H1 (cell line): ENCODE measurements at regions not wholly inside any gene's neighbourhood (a gene's known extent, or its start where the extent isn't known, plus 50 kb on each side); places are given as distances from the start of the nearest gene placed in this dataset.

Experiments used
- CTCF ChIA-PET: fragments of 300-600 bp; sonication (Branson Sonifier 250); formaldehyde crosslinking; loops from one replicate; lab custom pipeline; 2021; ENCODE audit not compliant: partially characterized antibody; lab: Charles Lee
- POLR2A ChIA-PET: fragments of 300-600 bp; sonication (Branson Sonifier 250); formaldehyde crosslinking; loops from one replicate; lab custom pipeline; 2021; ENCODE audit warnings: inconsistent platforms; ENCODE audit not compliant: partially characterized antibody; lab: Charles Lee
- DNase-seq, 2 experiments: peaks; one replicate each; pipeline versions ENCODE4 v3.0.0 to v3.0.0-alpha.2; 2010 to 2022; ENCODE audit warnings: low spot score in 2 of 2, low read depth in 1 of 2, mixed read lengths in 1 of 2
- FAIRE-seq: peaks from 2 replicates; lab custom pipeline; 2011; peaks lifted over from hg19 to GRCh38; lab: Jason Lieb, UNC
- H2AFZ ChIP-seq: 2 replicates; pipeline ENCODE4 v1.8.1; 2012; ENCODE audit warnings: low read length, inconsistent platforms
- H2AK5ac ChIP-seq: 2 replicates; pipeline ENCODE4 v1.6.1; 2013; ENCODE audit warnings: low read depth, low read length
- H2BK120ac ChIP-seq: replicated peaks from 2 replicates; pipeline ENCODE3; 2013; ENCODE audit warnings: low read depth, low read length, inconsistent platforms
- H2BK12ac ChIP-seq: 2 replicates; pipeline ENCODE4 v1.6.1; 2013; ENCODE audit warnings: low read depth, low read length
- H2BK15ac ChIP-seq: 2 replicates; pipeline ENCODE4 v1.6.1; 2013; ENCODE audit warnings: low read length
- H2BK20ac ChIP-seq: 2 replicates; pipeline ENCODE4 v1.6.1; 2013; ENCODE audit warnings: low read length
- H2BK5ac ChIP-seq: 2 replicates; pipeline ENCODE4 v1.6.1; 2013; ENCODE audit warnings: low read depth, low read length
- H3K14ac ChIP-seq: 2 replicates; pipeline ENCODE4 v1.6.1; 2013; ENCODE audit warnings: inconsistent platforms; ENCODE audit not compliant: insufficient read length
- H3K18ac ChIP-seq: 2 replicates; pipeline ENCODE4 v1.6.1; 2013; ENCODE audit warnings: low read length; ENCODE audit errors: extremely low read depth
- H3K23ac ChIP-seq: 2 replicates; pipeline ENCODE4 v1.6.1; 2013; ENCODE audit warnings: inconsistent platforms; ENCODE audit not compliant: insufficient read length
- H3K23me2 ChIP-seq: 2 replicates; pipeline ENCODE4 v1.6.1; 2013; ENCODE audit warnings: low read depth, low read length
- H3K27ac ChIP-seq: 2 replicates; pipeline ENCODE4 v1.6.1; 2011; ENCODE audit warnings: low read depth, low read length, inconsistent platforms
- H3K27me3 ChIP-seq, 4 experiments: replicated peaks in 1 of 4; 1 replicate in 1 of 4; 2 replicates in 3 of 4; pipeline versions ENCODE4 v1.6.1 to v1.8.1; 2011 to 2013; ENCODE audit warnings: low read length in 3 of 4, mild to moderate bottlenecking in 3 of 4, inconsistent platforms in 2 of 4, mixed read lengths in 2 of 4, moderate library complexity in 1 of 4; ENCODE audit not compliant: control insufficient read depth in 3 of 4, insufficient read depth in 3 of 4; ENCODE audit errors: extremely low read depth in 1 of 4
- H3K36me3 ChIP-seq, 4 experiments: 2 replicates each; pipeline versions ENCODE4 v1.6.1 to v1.8.1; 2011 to 2013; ENCODE audit warnings: mild to moderate bottlenecking in 4 of 4, low read length in 3 of 4, moderate library complexity in 2 of 4, control low read depth in 1 of 4, inconsistent platforms in 1 of 4; ENCODE audit not compliant: insufficient read depth in 4 of 4, control insufficient read depth in 2 of 4
- H3K4ac ChIP-seq: replicated peaks from 2 replicates; pipeline ENCODE3; 2013; ENCODE audit warnings: low read length, low read depth, mixed read lengths, inconsistent platforms; ENCODE audit not compliant: insufficient read length
- H3K4me1 ChIP-seq, 4 experiments: replicated peaks in 1 of 4; 1 replicate in 1 of 4; 2 replicates in 3 of 4; pipeline versions ENCODE4 v1.6.1 to v1.8.1; 2011 to 2013; ENCODE audit warnings: low read length in 3 of 4, inconsistent platforms in 2 of 4, mixed read lengths in 1 of 4; ENCODE audit not compliant: insufficient read depth in 4 of 4, control insufficient read depth in 3 of 4
- H3K4me2 ChIP-seq, 2 experiments: 2 replicates each; pipeline versions ENCODE4 v1.6.1 to v1.8.1; 2011 to 2013; ENCODE audit warnings: low read depth in 2 of 2, low read length in 2 of 2, control low read depth in 1 of 2, inconsistent platforms in 1 of 2, mild to moderate bottlenecking in 1 of 2; ENCODE audit not compliant: insufficient read depth in 1 of 2
- H3K4me3 ChIP-seq, 4 experiments: fragments of 200-600, 300-600 bp in 1 of 4; sonication (generic), shearing (Covaris generic), sonication (Bioruptor Twin) in 1 of 4; 2 replicates each; pipeline versions ENCODE4 v1.5.1 to v1.8.1; 2011 to 2016; ENCODE audit warnings: low read length in 4 of 4, low read depth in 3 of 4, control low read depth in 2 of 4, inconsistent platforms in 2 of 4, mild to moderate bottlenecking in 2 of 4, mixed read lengths in 1 of 4, moderate library complexity in 1 of 4; ENCODE audit not compliant: insufficient read depth in 2 of 4; ENCODE audit errors: extremely low read depth in 1 of 4
- H3K56ac ChIP-seq: replicated peaks from 2 replicates; pipeline ENCODE3; 2013; ENCODE audit warnings: low read depth, mild to moderate bottlenecking, mixed read lengths, low read length, inconsistent platforms; ENCODE audit not compliant: insufficient read length
- H3K79me1 ChIP-seq: 2 replicates; pipeline ENCODE4 v1.6.1; 2013; ENCODE audit warnings: low read depth, low read length, control low read depth
- H3K79me2 ChIP-seq, 2 experiments: 2 replicates each; pipeline versions ENCODE4 v1.6.1 to v1.8.1; 2012 to 2013; ENCODE audit warnings: low read length in 2 of 2, mild to moderate bottlenecking in 2 of 2, inconsistent platforms in 1 of 2; ENCODE audit not compliant: insufficient read depth in 2 of 2, control insufficient read depth in 1 of 2
- H3K9ac ChIP-seq, 4 experiments: replicated peaks in 1 of 4; 1 replicate in 1 of 4; 2 replicates in 3 of 4; pipeline versions ENCODE4 v1.6.1 to v1.8.1; 2011 to 2013; ENCODE audit warnings: low read depth in 3 of 4, low read length in 3 of 4, control low read depth in 2 of 4, mild to moderate bottlenecking in 2 of 4, moderate library complexity in 2 of 4, inconsistent platforms in 1 of 4; ENCODE audit errors: extremely low read depth in 1 of 4
- H3K9me3 ChIP-seq, 2 experiments: 2 replicates each; pipeline versions ENCODE4 v1.6.1 to v1.8.1; 2012 to 2013; ENCODE audit warnings: mild to moderate bottlenecking in 2 of 2, moderate library complexity in 2 of 2, control low read depth in 1 of 2, inconsistent platforms in 1 of 2, low read depth in 1 of 2, low read length in 1 of 2, mixed read lengths in 1 of 2; ENCODE audit not compliant: insufficient read depth in 2 of 2
- H4K20me1 ChIP-seq, 2 experiments: replicated peaks in 1 of 2; 2 replicates each; pipeline versions ENCODE3 to v1.8.1; 2011 to 2013; ENCODE audit warnings: inconsistent platforms in 2 of 2, low read length in 2 of 2, mild to moderate bottlenecking in 1 of 2; ENCODE audit not compliant: insufficient read depth in 2 of 2, control insufficient read depth in 1 of 2
- H4K5ac ChIP-seq: 2 replicates; pipeline ENCODE4 v1.6.1; 2013; ENCODE audit warnings: low read length, low read depth, mixed read lengths, inconsistent platforms; ENCODE audit not compliant: insufficient read length
- H4K8ac ChIP-seq: 2 replicates; pipeline ENCODE4 v1.8.0; 2013; ENCODE audit warnings: mild to moderate bottlenecking, moderate library complexity, low read length, inconsistent platforms; ENCODE audit not compliant: insufficient read depth; ENCODE audit errors: extremely low read depth
- H4K91ac ChIP-seq: replicated peaks from 2 replicates; pipeline ENCODE3; 2013; ENCODE audit warnings: low read length, mixed read lengths, inconsistent platforms; ENCODE audit not compliant: insufficient read length
- MAFK ChIP-seq: IDR thresholded peaks from 2 replicates; pipeline ENCODE4 v1.6.1; 2012; ENCODE audit warnings: low read depth, mild to moderate bottlenecking, improper control_type of control experiment, low read length
- NRF1 ChIP-seq: IDR thresholded peaks from 2 replicates; pipeline ENCODE4 v1.6.1; 2011; ENCODE audit warnings: mild to moderate bottlenecking, low read depth, low read length, improper control_type of control experiment
- POLR2A ChIP-seq, 2 experiments: IDR thresholded peaks; 1 replicate in 1 of 2; 2 replicates in 1 of 2; pipeline ENCODE4 v1.6.1; 2011; ENCODE audit warnings: low read depth in 2 of 2, low read length in 2 of 2, mild to moderate bottlenecking in 2 of 2; ENCODE audit errors: control extremely low read depth in 1 of 2
- RAD21 ChIP-seq, 2 experiments: IDR thresholded peaks in 1 of 2; conservative IDR thresholded peaks in 1 of 2; 2 replicates each; pipeline ENCODE4 v1.6.1; 2011; ENCODE audit warnings: low read depth in 2 of 2, low read length in 2 of 2, improper control_type of control experiment in 1 of 2, inconsistent platforms in 1 of 2, mild to moderate bottlenecking in 1 of 2, moderate library complexity in 1 of 2
- RXRA ChIP-seq: IDR thresholded peaks from 2 replicates; pipeline ENCODE4 v1.6.1; 2011; ENCODE audit warnings: low read depth, mild to moderate bottlenecking, low read length, moderate library complexity; ENCODE audit not compliant: insufficient read depth
- SP1 ChIP-seq: IDR thresholded peaks from 2 replicates; pipeline ENCODE4 v1.6.1; 2011; ENCODE audit warnings: low read depth, low read length
- SP4 ChIP-seq: IDR thresholded peaks from 2 replicates; pipeline ENCODE4 v1.6.1; 2012; ENCODE audit warnings: low read length, inconsistent platforms
- TAF7 ChIP-seq: optimal IDR thresholded peaks from 2 replicates; pipeline ENCODE3; 2011; ENCODE audit warnings: low read depth, mild to moderate bottlenecking, inconsistent platforms, low read length, moderate library complexity, borderline replicate concordance
- TCF12 ChIP-seq: IDR thresholded peaks from 2 replicates; pipeline ENCODE4 v1.6.1; 2011; ENCODE audit warnings: low read depth, mild to moderate bottlenecking, low read length
- WGBS, 2 experiments: shearing (Covaris generic) in 1 of 2; methylation state at CpG; one replicate each; pipeline versions ENCODE4 v1.1.6 to v1.1.7; 2013 to 2015; ENCODE audit warnings: low lambda C conversion rate in 2 of 2, mixed read lengths in 2 of 2, inconsistent platforms in 1 of 2, low coverage in 1 of 2, missing lambda C conversion rate in 1 of 2; ENCODE audit not compliant: insufficient replicate concordance in 2 of 2, insufficient coverage in 1 of 2, insufficient read length in 1 of 2; ENCODE audit errors: extremely low coverage in 1 of 2, missing lambda C conversion rate in 1 of 2; 5-methylcytosine and 5-hydroxymethylcytosine counted together
- TF ChIP-seq, protein P1 (sequence below), 3 experiments: IDR thresholded peaks; 1 replicate in 2 of 3; 2 replicates in 1 of 3; pipeline versions ENCODE4 v1.5.1 to v1.6.1; 2011; ENCODE audit warnings: low read length in 3 of 3, mild to moderate bottlenecking in 3 of 3, inconsistent platforms in 2 of 3, low read depth in 1 of 3, moderate library complexity in 1 of 3; ENCODE audit not compliant: insufficient read depth in 1 of 3; ENCODE audit errors: control extremely low read depth in 1 of 3
- TF ChIP-seq, protein P2 (sequence below): IDR thresholded peaks from 2 replicates; pipeline ENCODE4 v1.6.1; 2011; ENCODE audit warnings: low read length, improper control_type of control experiment

DNA sequence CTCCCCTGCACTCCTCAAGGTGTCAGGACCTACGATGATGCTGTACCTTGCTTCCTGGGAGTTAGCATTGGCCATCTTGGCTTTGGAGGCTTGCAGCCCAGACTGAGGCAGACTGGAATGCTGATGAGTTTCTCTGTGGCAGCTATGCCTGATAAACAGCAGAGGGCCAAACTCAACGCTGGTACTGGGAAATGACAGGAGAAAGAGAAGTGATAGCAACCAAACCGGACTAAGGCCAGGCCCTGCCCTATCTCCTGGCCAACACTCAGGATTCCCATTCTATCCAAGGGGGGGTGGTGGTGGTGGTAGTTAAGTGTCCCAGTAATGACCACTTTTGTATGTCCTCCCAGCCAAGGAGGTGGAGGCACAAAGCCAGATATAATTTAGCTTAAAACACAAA lies 90.0 kb upstream of the DTNBP1 start:
- POLR2A ChIA-PET, result no interaction called here
- no peak for FAIRE-seq
- no peak overlapping the region for H3K27ac ChIP-seq
- no peak overlapping the region for H2BK12ac ChIP-seq
- H3K4me1 ChIP-seq, result no peaks in the 10 kb centered on the region; a peak in 1 of 7 replicates
- H3K9ac ChIP-seq, result no peak overlapping the region
- H3K23me2 ChIP-seq, result no peaks in the 10 kb centered on the region
- no peak overlapping the region for H2AK5ac ChIP-seq
- peak overlapping the region; percentile 83; the same call in 1 of the 2 replicates for H2AFZ ChIP-seq
- no peaks in the 10 kb centered on the region; a peak in 1 of 7 replicates for H3K27me3 ChIP-seq
- no peak overlapping the region for H3K4me3 ChIP-seq
- H3K23ac ChIP-seq, result no peak overlapping the region
- no peak overlapping the region for H3K4me2 ChIP-seq
- H4K20me1 ChIP-seq, result no peaks in the 10 kb centered on the region
- no peak overlapping the region for H2BK120ac ChIP-seq
- WGBS, 2 experiments, result 82% methylated on average over 3 of the region's 3 CpGs; no CpG with 5 or more reads in 1 of the 2 experiments
- no peak overlapping the region for H4K91ac ChIP-seq
- CTCF ChIA-PET, result interaction anchor here (1.0 to 2.6 kb wide), 5 partner anchors 8 to 430 kb away, joined by 3 to 8 read pairs (median 4); no protein-coding TSS in a partner anchor
- DNase-seq, result no peak
- H3K79me1 ChIP-seq, result no peaks in the 10 kb centered on the region
- no peak overlapping the region for H4K8ac ChIP-seq
- no peak overlapping the region for H2BK20ac ChIP-seq
- H3K4ac ChIP-seq, result no peak overlapping the region
- no peak overlapping the region for H2BK5ac ChIP-seq
- H2BK15ac ChIP-seq, result no peak overlapping the region
- H3K36me3 ChIP-seq, result no peaks in the 10 kb centered on the region
- H3K56ac ChIP-seq, result no peak overlapping the region
- no peak overlapping the region for H4K5ac ChIP-seq
- no peaks in the 10 kb centered on the region for H3K79me2 ChIP-seq
- H3K14ac ChIP-seq, result no peak overlapping the region
- H3K18ac ChIP-seq, result no peak overlapping the region
- no peaks in the 10 kb centered on the region for H3K9me3 ChIP-seq
- TF ChIP-seq MAFK (no peak), TCF12 (no peak), RAD21 (IDR thresholded peaks at IDR 0.05 in 1 of 2, conservative IDR thresholded peaks at IDR 0.05 in 1 of 2; ENCODE audit: low read depth in 2 of 2, low read length in 2 of 2) (peak; percentile 38 to 49), RXRA (no peak), TAF7 (no peak), POLR2A (IDR thresholded peaks at IDR 0.05; ENCODE audit: control extremely low read depth in 1 of 2, low read depth in 2 of 2, low read length in 2 of 2) (no peak), SP4 (no peak), NRF1 (no peak), SP1 (no peak)
- TF ChIP-seq, protein P1, sequence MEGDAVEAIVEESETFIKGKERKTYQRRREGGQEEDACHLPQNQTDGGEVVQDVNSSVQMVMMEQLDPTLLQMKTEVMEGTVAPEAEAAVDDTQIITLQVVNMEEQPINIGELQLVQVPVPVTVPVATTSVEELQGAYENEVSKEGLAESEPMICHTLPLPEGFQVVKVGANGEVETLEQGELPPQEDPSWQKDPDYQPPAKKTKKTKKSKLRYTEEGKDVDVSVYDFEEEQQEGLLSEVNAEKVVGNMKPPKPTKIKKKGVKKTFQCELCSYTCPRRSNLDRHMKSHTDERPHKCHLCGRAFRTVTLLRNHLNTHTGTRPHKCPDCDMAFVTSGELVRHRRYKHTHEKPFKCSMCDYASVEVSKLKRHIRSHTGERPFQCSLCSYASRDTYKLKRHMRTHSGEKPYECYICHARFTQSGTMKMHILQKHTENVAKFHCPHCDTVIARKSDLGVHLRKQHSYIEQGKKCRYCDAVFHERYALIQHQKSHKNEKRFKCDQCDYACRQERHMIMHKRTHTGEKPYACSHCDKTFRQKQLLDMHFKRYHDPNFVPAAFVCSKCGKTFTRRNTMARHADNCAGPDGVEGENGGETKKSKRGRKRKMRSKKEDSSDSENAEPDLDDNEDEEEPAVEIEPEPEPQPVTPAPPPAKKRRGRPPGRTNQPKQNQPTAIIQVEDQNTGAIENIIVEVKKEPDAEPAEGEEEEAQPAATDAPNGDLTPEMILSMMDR (IDR thresholded peaks at IDR 0.05; ENCODE audit: control extremely low read depth in 1 of 3, insufficient read depth in 1 of 3, low read depth in 1 of 3, low read length in 3 of 3), result peak in 2 of 3 experiments; percentile 33 to 52; a peak in 2 of 4 replicates
- TF ChIP-seq, protein P2, sequence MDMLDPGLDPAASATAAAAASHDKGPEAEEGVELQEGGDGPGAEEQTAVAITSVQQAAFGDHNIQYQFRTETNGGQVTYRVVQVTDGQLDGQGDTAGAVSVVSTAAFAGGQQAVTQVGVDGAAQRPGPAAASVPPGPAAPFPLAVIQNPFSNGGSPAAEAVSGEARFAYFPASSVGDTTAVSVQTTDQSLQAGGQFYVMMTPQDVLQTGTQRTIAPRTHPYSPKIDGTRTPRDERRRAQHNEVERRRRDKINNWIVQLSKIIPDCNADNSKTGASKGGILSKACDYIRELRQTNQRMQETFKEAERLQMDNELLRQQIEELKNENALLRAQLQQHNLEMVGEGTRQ, result no peak
